ENCODE measurements at regions not wholly inside any gene's neighbourhood (a gene's known extent, or its start where the extent isn't known, plus 50 kb on each side); places are given as distances from the start of the nearest gene placed in this dataset.

- TF ChIP-seq CTCF (IDR thresholded peaks at IDR 0.05) (no peak), POLR2A (IDR thresholded peaks at IDR 0.05) (no peak)
These were observed 80.5 kb upstream of the LINC01488 start for GRCh38 chr11:69400771-69401590.

Measured in esophagus squamous epithelium (tissue), 4 donors.